HG03025 (cell line): ENCODE measurements at regions not wholly inside any gene's neighbourhood (a gene's known extent, or its start where the extent isn't known, plus 50 kb on each side); places are given as distances from the start of the nearest gene placed in this dataset.

Source experiments
- ATAC-seq: cut with Tn5 transposase; IDR thresholded peaks from one replicate; pipeline ENCODE4 v1.9.1; 2021; ENCODE audit warnings: mild to moderate bottlenecking, moderate library complexity; ENCODE audit not compliant: unreplicated experiment, low FRiP score

DNA sequence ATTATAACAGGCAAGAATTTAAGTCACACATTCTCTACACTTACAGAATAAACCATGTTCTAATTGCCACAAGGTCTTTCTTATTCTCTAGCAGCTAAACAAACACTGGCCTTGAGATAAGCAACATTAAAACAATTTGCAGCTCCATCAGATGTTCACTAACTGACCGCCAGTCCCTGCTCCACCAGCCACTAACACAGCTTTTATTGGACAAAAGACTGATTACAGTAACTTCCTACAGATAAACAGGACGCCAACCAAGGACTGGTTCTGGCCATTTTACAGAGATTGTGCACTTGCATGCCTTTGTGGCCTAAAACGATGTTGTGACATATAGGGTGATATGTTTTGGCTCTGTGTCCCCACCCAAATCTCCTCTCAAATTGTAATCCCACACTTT lies 388.9 kb upstream of the LRRC4C start:
- ATAC-seq = no peak

DNA sequence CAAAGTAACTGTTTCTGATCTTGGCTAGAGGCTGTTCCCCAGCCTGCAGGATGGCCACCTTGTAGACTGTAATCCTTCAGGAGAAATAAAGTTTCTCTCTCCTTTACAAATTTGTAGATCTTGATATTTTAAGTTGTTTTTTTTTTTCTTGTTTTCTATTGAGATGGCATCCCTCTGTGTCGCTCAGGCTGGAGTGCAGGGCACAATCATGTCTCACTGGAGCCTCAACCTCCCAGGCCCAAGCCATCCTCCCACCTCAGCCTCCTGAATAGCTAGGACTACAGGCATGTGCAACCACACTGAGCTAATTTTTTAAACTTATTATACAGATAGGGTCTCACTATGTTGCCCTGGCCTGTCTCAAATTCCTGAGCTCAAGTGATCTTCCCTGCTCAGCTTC lies 389.8 kb upstream of the LRRC4C start:
- no peak for ATAC-seq

DNA sequence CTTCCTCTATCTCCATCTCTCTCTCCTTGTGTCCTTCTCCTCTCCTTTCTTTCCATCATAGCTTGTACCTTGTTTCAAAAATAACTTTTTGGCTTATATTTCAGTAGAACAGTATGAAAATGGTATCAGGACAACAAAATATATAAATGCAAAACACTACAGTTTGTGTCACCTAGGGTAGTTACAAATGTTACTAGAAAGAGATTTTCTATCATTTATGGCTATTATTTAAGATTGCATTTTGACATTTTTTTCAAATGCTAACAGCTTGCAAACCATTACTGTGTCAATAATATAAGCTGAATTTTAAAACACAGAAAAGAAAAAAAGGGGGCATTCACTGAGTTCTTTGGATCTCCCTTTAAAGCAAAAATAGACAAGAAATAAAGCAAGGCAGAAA lies 392.3 kb upstream of the LRRC4C start:
- no peak for ATAC-seq

DNA sequence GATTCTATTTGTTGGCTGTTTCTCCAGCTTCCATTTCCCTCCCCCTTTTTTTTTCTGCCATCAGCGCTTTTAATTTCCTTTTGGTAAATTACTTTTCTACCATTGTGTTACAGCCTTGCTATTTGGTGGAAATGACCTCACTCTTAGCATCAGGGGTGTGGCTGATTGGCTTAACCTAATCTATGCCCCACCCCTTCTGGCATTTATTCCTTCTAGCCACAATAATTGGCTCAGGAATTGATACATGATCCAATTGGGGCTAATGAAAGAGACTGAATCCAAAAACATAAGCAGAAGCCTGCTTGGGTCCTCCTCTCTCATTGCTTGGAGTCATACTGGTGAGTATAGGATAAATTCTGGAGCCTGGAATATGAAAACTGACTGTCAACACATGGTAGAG lies 402.4 kb upstream of the LRRC4C start:
- ATAC-seq = no peak

DNA sequence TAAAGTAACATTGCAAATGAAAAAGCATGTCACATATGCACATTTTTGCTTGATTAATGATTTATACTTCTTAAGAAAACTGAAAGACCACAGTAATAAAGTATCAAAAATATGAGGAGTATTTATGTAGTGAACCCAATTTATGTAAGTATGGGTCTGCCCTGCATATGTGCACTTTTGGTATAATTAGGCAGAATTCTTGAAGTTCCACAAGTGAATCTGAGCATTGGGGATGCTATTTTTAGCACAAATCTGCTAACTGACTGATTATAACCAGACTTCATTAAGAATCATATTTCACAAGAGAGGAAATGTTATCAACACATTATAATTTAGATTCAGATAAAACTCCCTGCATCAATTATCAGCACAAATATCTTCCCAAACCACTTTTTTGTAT lies 407.1 kb upstream of the LRRC4C start:
- no peak for ATAC-seq

DNA sequence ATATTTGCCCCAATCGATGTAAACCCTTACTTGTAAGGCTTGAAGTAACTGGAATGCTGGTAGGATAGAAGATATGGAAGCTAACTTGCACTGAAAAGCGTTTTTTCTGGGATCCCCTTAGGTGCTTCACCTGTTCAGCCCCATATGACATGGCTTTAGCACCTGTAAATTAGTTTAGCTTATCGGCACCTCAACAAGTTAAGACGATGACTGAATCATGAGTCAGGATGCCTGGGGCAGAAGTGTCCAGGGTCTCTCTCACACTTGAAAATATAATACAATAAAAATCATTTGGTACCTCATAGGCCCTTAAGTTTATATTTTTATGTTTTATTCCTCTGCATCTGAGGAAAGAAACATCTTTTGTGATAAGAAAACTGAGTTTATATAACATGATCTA lies 409.2 kb upstream of the LRRC4C start:
- no peak for ATAC-seq

DNA sequence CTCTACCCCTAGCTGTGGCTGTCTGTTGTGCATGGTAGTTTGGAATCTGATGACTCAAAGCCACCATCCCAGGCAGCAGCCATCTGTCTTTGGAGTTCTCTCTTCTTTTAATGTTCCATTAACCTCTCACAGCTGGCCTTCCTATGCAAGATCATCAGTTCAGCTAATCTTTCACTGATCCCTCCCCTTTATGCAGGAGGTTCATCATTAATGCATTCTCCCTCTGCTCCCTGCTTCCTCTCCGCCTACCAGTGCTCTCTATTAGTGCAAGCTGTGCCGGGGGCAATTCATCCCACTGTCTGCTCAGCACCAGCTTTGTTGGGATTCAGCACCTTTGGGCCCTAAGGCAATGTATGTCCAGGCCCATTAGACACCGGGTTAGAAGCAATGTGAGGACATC lies 413.0 kb upstream of the LRRC4C start:
- no peak for ATAC-seq

DNA sequence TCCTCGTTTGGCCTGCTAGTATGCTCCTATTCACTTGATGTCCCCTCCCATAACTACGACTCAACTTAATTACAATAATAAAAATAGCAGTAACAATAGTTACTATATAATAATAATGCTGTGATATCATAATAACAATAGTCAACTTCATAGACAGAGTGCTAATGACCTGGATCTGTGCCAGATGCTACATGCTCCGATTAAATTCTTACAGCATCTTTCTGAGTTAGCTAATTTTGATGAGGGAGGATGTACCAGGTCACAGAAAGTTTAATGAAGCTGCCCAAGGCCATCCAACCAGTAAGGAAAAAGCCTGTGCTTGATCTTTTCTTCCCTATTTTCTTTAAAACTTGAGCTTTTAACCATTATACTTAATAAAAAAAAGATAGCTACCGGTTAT lies 413.4 kb upstream of the LRRC4C start:
- ATAC-seq = no peak

DNA sequence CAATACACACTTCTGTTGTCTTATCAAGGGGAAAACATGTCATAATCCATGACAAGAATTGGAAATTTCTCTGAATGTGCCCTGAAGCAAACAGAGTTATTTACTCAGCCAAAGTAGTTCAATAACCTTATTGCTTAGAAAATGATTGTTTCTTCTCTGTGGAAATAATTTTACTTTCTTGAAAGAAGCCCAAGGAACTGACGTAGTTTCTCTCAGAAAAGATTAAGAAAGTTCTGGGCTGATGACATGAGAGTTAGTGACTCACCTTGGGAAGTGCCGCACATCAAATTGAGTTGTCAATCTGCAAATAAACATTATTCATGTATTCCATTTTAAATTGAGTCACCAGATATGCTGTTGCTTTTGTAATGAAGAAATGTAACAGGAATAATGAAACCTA lies 418.6 kb upstream of the LRRC4C start:
- ATAC-seq = no peak

DNA sequence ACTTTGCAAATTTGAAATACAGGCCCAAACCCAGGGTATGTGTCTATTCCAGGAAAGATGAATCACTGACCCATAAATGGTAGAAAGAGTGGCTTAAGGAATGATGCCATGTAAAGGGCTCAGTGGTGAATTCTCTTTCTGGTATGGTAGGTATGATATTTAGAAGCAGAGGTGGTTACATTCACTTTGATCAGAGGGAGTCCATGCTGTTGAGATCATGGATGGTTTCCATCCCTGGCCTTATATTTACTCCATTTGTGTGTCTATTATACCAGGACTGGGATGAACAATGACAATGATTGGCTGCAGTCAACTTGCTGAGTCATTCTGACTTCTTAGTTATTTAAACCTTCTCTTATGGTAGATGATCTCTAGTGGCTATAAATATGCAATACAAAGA lies 419.8 kb upstream of the LRRC4C start:
- ATAC-seq = no peak

DNA sequence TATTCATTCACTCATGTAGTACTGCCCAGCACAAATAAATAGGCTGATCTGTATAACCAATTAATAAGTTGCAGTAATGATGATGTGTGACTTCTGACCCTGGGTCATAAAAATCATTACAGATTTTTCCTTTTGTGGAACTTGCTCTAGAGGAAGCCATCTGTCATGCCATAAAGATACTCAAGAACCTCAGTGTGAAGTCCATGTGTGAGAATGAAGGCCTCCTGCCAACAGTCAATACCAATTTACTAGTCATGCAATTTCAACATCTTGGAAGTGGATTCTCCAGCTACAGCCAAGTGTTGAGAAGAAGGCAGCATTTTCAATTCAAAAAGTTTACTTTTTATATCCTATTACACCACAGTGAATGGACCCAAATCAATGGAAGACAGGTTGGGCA lies 435.6 kb upstream of the LRRC4C start:
- no peak for ATAC-seq

DNA sequence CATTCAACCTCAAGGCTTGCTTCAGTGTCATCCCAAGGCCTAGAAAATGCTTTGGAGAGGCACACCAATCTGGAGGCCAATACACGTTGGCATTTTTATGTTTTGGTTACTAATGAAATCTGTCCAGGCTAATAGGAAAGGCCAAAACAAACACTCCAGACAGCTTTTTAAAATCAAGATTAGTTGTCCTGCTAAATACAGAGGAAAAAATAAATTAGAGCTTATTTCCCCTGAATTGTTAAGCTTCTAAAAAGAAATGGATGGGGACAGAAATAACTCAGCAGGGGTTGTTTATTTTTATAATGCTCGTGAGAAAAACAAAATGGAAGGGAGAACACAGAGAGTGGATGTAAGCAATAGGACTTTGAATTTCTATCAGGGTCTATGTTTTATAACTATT lies 438.5 kb upstream of the LRRC4C start:
- no peak for ATAC-seq

DNA sequence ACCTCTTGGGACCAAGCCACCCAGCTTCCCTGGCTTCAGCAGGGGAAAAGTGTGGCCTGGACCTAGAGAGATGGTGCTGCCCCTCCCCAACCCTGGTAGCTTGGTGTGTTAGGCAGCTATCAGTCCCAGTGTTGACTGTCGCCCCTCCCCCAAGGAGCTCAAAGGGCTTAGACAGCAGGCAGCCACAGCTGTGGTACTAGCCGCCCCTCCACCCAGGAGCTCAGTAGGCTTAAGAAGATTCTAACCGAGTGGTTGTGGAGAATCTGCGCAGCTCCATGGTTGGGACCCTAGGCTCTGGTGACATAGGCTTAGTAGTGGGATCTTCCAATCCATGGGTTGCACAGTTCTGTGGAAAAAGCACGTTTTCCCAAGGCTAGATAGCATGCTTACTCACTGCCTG lies 458.4 kb upstream of the LRRC4C start:
- no peak for ATAC-seq

DNA sequence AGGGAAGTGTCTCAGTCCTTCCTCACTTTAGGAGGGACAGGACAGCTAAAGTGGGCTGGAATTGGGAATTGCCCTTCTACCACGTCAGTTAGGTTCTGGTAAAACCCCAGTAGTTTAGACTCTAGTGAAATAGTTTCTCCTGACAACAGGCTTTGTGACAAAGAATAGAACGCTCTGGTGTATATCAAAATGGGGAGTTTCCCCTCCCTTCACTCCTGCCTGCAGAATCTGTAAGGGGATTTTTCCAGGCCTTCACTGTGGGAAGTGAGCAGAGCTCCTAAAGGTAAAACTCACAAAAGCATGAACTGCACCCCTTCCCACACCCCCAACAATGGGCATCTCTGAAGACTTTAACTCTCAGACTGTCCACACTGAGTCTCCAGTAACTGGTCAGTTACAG lies 460.9 kb upstream of the LRRC4C start:
- no peak for ATAC-seq

DNA sequence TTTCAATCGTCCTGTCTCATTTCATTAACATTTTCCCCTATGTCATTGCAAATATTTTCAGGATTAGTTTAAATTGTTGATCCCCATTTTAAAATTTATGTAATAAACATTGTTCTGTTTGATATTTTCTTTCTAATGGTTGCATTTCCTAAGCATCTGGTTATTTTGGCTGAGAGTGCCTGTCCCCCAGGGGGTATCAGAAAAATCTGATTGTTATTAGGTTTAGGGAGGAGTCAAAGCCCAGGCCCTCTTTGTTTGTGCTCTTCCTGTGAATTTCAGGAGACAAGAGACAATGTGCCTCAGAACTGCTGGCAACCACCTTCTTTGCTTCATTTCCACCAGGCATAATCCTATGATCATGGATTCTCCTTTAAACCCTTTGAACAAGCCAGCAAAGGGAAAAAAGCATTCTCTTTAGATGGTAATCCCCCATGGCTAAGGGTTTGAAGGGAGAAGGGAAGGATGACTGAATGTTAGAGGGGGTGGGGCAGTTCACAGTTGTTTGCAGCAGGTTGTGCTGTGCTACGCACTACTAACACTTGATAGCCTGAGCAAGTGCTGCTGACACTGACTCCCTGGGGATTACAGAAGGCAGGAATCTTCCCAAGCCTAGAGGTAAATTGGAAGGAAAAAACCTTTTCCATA lies 462.4 kb upstream of the LRRC4C start:
- no peak for ATAC-seq

DNA sequence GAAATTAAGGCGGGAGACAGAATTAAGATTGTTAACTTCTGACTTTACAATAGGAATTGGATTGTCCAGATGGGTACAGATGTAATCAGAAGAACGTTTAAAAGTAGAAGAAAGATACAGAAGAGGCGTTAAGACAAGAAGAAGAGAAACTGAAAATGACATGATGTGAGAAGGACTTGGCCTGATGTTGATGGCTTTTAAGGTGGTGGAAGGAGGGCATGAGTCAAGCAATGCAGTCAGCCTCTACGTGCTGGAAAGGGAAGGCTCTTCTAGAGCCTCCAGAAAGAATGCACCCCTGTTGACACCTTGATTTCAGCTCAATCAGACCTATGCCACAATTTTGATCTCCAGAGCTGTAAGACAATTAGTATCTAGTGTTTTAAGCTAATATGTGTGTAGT lies 466.9 kb upstream of the LRRC4C start:
- ATAC-seq = no peak

DNA sequence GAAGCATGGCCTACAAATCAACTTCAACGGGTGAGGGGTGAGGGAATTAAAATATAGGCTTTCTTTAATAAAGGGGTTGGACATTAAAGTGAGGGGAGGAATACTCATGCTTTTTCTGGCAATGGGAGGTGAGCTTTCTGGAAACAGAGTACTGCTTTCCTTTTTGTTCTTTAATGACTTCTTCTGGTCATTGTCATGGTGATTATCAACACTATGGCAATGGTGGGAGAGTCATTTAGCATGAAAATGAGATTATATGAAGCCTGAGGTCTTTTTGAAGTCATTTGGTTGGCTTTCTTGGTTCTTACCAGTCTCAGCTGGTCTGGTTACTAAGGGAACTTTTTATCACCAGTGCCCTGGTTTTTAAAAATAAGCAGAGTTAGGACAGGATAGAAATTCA lies 475.8 kb upstream of the LRRC4C start:
- ATAC-seq = no peak

DNA sequence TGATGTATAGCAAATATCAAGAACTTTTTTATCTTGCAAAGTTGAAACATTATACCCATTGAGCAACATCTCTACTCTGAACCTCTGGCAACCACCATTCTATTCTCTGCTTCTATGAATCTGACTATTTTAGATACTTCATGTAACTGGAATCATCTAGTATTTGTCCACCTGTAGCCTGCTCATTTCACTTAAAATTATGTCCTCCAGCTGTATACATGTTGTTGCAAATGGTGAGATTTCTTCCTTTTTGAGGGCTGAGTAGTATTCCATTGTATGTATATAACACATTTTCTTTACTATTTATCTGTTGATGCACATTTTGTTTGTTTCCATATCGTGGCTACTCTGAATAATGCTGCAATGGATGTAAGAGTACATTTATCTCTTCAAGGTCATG lies 476.3 kb upstream of the LRRC4C start:
- ATAC-seq = no peak

DNA sequence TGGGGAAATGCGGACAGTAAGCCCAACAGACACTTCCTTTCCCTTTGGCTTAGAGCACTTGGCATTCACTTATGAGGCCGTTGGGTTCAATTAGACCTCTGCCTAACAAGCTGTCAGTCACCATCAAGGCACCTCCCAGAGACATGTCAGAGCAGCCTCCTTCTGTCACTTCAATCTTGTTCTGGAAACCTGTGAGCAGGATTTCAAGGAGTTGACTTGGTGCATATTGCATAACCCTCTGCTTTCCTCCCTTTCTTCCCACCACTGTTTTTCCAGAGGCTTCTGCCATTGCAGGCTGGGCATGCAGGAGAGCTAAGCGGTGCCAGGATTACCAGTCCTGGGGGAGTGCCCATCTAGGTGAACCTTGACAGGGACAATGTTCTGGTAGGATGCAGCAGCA lies 484.2 kb upstream of the LRRC4C start:
- ATAC-seq = no peak

DNA sequence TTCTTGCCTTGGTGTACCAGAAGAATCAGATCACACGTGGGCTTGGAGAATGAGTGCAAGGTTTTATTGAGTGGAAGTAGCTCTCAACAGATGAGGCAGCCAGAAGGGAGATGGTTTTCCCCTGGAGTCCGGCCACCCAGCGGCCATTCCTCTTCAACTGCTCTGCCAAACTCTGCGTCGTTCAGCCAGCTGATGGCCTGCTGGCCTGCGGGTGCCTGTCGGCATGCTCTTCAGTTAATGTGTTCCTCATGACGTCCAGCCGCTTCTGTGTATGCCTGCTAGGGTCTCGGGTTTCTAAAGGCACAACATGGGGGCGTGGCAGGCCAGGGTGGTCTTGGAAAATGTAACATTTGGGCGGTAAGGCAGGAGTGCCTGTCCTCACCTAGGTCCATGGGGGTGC lies 487.9 kb upstream of the LRRC4C start:
- ATAC-seq = no peak

DNA sequence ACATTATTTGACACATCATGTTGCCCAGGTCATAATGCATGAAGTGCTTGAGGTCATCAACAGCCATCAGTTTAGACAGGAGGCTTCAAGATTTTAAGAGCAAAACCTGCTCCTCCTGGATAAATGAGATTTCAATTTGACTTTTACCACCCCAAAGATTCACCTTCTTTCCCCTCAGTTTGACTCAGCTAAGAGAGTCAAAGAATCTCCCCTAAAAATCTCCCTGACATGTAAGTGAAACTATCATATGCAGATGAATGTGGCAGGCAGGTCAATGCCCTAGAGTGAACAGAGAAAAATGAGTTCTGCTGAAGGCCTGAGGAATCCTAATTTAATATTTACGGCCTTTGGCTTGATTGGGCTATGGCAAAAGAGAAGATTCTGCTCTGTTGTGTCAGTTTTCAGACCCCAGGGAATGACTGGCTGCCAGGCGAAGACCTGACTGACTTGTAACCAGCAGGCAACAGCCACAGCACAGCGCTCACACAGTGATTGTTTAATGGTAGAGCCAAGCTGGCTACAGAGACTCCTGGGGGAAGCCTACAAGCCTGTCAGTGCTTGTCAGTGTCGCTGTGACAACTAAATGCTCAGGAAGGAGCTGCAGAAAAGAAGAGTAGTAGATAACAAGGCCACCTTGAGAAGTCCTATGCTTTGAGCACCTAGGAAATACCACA lies 491.2 kb upstream of the LRRC4C start:
- ATAC-seq = no peak

DNA sequence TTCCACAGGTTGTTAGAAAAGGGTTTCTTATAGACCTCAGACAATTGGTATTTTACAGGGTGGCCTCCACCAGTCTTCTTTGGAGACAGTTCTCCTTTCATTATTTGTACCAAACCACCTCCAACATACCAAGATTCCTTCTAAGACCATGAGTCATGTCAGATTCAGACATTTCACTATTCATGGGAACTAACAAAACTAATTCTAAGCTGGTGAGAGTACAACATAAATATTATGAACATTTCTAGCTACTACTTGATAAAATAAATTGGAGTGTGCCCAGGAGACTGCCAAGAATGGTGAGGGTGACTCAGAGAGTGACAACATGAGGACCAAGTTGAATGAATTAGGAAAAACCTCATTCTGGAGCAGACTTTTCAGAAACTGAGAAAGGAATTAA lies 494.6 kb upstream of the LRRC4C start:
- ATAC-seq = no peak

DNA sequence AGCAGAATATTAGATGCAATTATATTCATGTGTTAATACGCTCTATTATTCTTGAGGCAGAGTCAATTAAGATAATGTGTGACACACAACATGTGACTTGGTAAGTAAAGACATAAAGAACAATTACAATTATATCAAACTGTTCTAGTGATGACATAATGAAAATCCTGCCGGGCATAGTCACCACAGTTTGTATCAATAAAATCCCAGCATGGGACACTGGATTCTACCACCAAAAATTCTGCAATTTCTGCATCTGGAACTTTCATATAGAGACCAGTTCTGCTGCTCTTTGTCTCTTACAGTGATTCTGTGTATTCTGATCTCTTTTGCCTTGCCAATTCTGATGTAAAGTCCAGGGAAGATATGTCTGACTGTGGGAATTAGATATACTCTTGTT lies 495.6 kb upstream of the LRRC4C start:
- no peak for ATAC-seq
